B cell (primary cell): ENCODE measurements at regions not wholly inside any gene's neighbourhood (a gene's known extent, or its start where the extent isn't known, plus 50 kb on each side); places are given as distances from the start of the nearest gene placed in this dataset.

ENCODE experiments used
- EZH2 ChIP-seq: IDR thresholded peaks from 2 replicates; pipeline ENCODE4 v1.6.1; 2012; ENCODE audit warnings: borderline replicate concordance, low read depth, mild to moderate bottlenecking, moderate library complexity, low read length; ENCODE audit not compliant: insufficient read depth, poor library complexity, severe bottlenecking
- TF ChIP-seq, protein P1 (sequence below): fragments of 200-600 bp; IDR thresholded peaks from one replicate; pipeline ENCODE4 v1.8.0; 2022; ENCODE audit warnings: antibody characterized with exemption, mild to moderate bottlenecking

DNA sequence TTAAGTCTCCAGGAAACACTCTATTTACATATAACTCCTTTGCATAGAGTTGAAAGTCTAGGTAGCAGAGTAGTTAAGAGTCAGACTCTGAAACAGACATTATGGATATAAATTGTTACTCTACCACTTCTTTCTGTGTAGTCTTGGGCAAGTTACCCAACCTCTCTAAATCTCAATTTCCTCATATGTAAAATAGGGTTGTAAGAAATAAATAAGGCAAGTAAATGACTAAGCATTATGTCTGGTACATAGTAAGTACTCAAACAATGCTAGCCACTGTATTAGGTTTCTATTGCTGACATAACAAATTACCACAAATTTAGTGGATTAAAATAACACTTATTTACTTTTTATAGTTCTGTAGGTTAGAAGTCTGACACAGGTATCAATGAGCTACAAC, 394.1 kb downstream of the PRDM5 start:
- TF ChIP-seq EZH2: no peak
- TF ChIP-seq, protein P1, sequence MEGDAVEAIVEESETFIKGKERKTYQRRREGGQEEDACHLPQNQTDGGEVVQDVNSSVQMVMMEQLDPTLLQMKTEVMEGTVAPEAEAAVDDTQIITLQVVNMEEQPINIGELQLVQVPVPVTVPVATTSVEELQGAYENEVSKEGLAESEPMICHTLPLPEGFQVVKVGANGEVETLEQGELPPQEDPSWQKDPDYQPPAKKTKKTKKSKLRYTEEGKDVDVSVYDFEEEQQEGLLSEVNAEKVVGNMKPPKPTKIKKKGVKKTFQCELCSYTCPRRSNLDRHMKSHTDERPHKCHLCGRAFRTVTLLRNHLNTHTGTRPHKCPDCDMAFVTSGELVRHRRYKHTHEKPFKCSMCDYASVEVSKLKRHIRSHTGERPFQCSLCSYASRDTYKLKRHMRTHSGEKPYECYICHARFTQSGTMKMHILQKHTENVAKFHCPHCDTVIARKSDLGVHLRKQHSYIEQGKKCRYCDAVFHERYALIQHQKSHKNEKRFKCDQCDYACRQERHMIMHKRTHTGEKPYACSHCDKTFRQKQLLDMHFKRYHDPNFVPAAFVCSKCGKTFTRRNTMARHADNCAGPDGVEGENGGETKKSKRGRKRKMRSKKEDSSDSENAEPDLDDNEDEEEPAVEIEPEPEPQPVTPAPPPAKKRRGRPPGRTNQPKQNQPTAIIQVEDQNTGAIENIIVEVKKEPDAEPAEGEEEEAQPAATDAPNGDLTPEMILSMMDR: no peak
